HUES64 (cell line): ENCODE measurements at regions not wholly inside any gene's neighbourhood (a gene's known extent, or its start where the extent isn't known, plus 50 kb on each side); places are given as distances from the start of the nearest gene placed in this dataset.
"Not testable (repeated sequence)": the region's sequence is repeated elsewhere in the genome, so short reads cannot be mapped to it uniquely, and the experiment has no call there.

ENCODE experiments used
- H3K27ac ChIP-seq: 2 replicates; pipeline ENCODE4 v1.7.0; 2013; ENCODE audit warnings: low read depth, low read length, inconsistent platforms
- H3K27me3 ChIP-seq: 2 replicates; pipeline ENCODE4 v1.6.1; 2013; ENCODE audit warnings: mild to moderate bottlenecking, low read length; ENCODE audit not compliant: insufficient read depth
- H3K36me3 ChIP-seq: 2 replicates; pipeline ENCODE4 v1.6.1; 2013; ENCODE audit warnings: mild to moderate bottlenecking, low read length; ENCODE audit not compliant: insufficient read depth
- H3K4me1 ChIP-seq: 2 replicates; pipeline ENCODE4 v1.6.1; 2013; ENCODE audit warnings: mild to moderate bottlenecking, low read length, moderate library complexity; ENCODE audit not compliant: insufficient read depth
- H3K4me3 ChIP-seq: 2 replicates; pipeline ENCODE4 v1.5.1; 2013; ENCODE audit warnings: mild to moderate bottlenecking, low read length, moderate library complexity
- H3K9ac ChIP-seq: 2 replicates; pipeline ENCODE4 v1.6.1; 2013; ENCODE audit warnings: mild to moderate bottlenecking, low read depth, low read length
- H3K9me3 ChIP-seq: 2 replicates; pipeline ENCODE4 v1.6.1; 2013; ENCODE audit warnings: low read depth, low read length; ENCODE audit not compliant: insufficient read depth
- WGBS: fragments of 150-250, 120-280 bp; methylation state at CpG from one replicate; pipeline ENCODE4 v1.1.7; 2013; ENCODE audit warnings: missing lambda C conversion rate; 5-methylcytosine and 5-hydroxymethylcytosine counted together

DNA sequence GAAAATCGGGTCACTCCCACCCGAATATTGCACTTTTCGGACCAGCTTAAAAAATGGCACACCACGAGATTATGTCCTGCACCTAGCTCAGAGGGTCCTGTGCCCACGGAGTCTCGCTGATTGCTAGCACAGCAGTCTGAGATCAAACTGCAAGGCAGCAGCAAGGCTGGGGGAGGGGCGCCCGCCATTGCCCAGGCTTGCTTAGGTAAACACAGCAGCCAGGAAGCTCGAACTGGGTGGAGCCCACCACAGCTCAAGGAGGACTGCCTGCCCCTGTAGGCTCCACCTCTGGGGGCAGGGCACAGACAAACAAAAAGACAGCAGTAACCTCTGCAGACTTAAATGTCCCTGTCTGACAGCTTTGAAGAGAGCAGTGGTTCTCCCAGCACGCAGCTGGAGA, 405.3 kb downstream of the PTH2R start:
- not testable (repeated sequence) for H3K27me3 ChIP-seq, H3K9me3 ChIP-seq, H3K9ac ChIP-seq, H3K36me3 ChIP-seq, H3K4me3 ChIP-seq, H3K27ac ChIP-seq, H3K4me1 ChIP-seq
- WGBS, result 51% methylated on average over 7 of the region's 10 CpGs

DNA sequence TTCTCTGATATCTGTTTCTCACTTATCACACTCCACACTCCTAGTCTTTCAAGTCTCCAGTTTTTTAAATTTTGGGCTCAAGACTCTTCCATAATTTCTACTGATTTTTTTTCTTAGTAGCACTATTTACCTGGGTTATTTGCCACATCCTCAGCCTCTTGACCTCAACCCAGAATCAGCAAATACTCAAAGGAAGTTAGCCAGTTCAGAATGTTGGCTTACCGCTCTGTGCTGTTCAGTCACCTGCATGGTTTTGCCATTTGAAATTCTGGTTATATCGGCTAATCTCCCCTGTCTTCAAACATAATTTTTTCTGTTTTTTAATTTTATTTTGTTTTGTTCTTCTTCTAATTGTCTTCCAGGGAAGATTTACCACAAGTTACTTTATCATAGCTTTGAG, 412.6 kb downstream of the PTH2R start:
- Histone ChIP-seq H3K27ac (no peak overlapping the region), H3K27me3 (no peaks in the 10 kb centered on the region), H3K36me3 (no peaks in the 10 kb centered on the region), H3K4me3 (no peak overlapping the region), H3K9me3 (no peaks in the 10 kb centered on the region), H3K4me1 (peaks cover 8% of the 10 kb centered on the region), H3K9ac (no peak overlapping the region)
- 89% methylated on average over 2 of the region's 2 CpGs for WGBS

DNA sequence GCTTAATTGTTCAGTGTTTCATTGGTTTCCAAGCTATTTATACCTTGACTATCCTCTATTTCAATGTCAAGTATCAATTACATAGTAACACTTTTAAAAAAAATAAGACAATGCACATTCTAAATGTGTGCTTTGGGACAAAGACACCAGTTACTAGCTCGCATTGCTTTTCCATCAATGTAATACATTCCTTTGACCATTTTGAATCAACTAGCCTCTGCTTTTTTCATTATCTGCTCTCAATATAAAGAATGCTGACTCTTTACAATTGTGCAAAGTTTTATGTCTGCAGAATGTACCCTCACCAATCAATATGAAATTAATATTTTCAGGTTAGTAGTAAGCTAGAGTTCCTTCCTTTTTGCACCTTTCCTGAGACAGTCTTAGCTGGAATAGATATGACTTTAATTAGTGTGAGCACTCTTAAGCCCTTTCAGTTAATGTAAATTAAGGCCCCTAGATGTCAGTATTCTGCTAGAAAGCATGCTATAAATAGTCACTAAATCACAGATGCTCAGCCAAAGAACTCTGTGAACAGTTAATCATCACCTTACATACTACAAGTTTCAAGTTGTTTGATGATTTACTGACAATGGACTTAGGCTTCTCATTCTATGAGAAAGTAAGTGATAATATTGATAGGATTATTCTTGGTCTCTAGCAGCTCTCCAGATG, 413.6 kb downstream of the PTH2R start:
- Histone ChIP-seq H3K4me3 (no peak overlapping the region), H3K9me3 (no peaks in the 10 kb centered on the region), H3K4me1 (peaks cover 8% of the 10 kb centered on the region), H3K36me3 (no peaks in the 10 kb centered on the region), H3K27me3 (no peaks in the 10 kb centered on the region), H3K9ac (no peak overlapping the region), H3K27ac (no peak overlapping the region)
- 88% methylated on average over 1 of the region's 1 CpG for WGBS

GRCh38 chr2:208827109-208827508, 420.5 kb downstream of the PTH2R start:
- Histone ChIP-seq H3K9ac (no peak overlapping the region), H3K4me1 (no peaks in the 10 kb centered on the region), H3K36me3 (no peaks in the 10 kb centered on the region), H3K4me3 (no peak overlapping the region), H3K27ac (no peak overlapping the region), H3K27me3 (no peaks in the 10 kb centered on the region), H3K9me3 (peaks cover 15% of the 10 kb centered on the region)
- 85% methylated on average over 3 of the region's 3 CpGs for WGBS

DNA sequence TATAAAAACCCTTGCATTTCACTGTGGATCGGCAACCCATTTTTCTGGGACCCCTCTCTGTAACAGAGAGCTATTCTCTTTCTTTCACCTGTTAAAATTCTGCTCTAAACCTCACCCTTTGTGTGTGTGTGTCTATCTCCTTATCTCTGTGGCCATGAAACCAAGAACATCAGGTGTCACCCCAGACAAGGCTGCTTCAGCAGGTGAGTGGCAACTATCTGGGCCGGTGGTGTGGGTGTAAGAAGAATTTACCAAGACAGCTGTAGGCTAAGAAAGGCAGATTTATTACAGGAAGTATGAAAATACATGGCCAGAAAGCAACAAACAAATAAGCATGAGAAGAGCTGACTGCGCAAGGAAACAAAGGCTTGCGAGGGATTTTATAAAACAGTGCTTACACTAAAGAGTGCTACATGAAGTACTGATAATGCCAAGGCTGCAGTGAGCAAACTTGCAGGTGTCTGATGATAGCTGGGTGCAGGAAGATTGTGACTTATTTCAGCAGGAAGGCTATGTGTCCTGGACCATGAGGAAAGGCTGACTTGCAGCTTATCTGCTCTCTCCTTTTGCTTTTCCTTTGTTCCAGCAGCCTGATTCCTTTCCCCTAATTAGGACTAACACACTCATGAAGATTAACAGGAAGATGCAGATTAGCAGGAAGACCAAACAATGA, 421.1 kb downstream of the PTH2R start:
- no peaks in the 10 kb centered on the region for H3K4me1 ChIP-seq
- H3K9ac ChIP-seq, result no peak overlapping the region
- no peaks in the 10 kb centered on the region for H3K27me3 ChIP-seq
- H3K4me3 ChIP-seq, result no peak overlapping the region
- H3K27ac ChIP-seq, result no peak overlapping the region
- WGBS, result 90% methylated on average over 4 of the region's 4 CpGs
- H3K9me3 ChIP-seq, result peaks cover 15% of the 10 kb centered on the region
- no peaks in the 10 kb centered on the region for H3K36me3 ChIP-seq

DNA sequence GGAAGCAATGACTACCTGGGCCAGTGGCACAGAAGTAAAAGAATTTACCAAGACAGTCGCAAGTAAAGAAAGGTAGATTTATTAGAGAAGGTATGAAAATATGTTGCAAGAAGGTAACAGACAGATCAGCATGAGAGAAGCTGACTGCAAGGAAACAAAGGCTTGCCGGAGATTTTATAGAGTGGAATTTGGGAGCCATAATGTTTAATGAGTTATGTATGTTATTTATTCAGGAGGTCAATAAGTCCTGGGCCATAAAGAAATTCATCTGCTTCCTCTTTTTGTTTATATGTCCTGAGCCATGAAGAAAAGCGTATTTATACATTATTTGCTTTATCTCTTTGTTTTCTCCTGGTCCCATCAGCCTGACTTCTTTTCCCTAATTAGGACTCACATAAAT, 423.6 kb downstream of the PTH2R start:
- 98% methylated on average over 3 of the region's 3 CpGs for WGBS
- Histone ChIP-seq H3K4me3 (no peak overlapping the region), H3K9me3 (peaks cover 15% of the 10 kb centered on the region)

GRCh38 chr2:208847651-208848050, 441.1 kb downstream of the PTH2R start:
- Histone ChIP-seq H3K9ac (no peak overlapping the region), H3K27ac (no peak overlapping the region), H3K27me3 (no peaks in the 10 kb centered on the region), H3K4me3 (no peak overlapping the region), H3K36me3 (no peaks in the 10 kb centered on the region), H3K4me1 (no peaks in the 10 kb centered on the region; the same call in 1 of the 2 replicates), H3K9me3 (peaks cover 18% of the 10 kb centered on the region)
- WGBS, result 100% methylated on average over 1 of the region's 1 CpG

More for the DNA sequence above, 423.6 kb downstream of the PTH2R start:
- Histone ChIP-seq H3K27me3 (no peaks in the 10 kb centered on the region), H3K27ac (no peak overlapping the region), H3K36me3 (no peaks in the 10 kb centered on the region), H3K9ac (no peak overlapping the region), H3K4me1 (no peaks in the 10 kb centered on the region)

DNA sequence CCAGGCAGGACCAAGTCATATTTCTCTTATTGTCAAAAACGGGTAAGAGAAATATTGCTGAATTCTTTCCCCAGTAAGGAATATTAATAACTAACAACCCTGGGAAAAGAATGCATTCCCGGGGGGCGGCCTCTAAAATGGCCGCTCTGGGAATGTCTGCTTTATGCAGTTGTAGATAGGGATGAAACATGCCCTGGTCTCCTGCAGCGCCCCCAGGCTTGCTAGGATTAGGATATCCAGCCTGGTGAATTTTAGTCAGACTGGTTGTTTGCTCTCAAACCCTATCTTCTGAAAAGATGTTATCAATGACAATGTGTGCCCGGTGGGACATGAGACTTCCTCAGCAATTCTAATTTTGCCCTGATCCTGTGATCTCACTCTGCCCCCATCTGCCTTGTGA, 448.1 kb downstream of the PTH2R start:
- Histone ChIP-seq H3K4me1 (no peaks in the 10 kb centered on the region), H3K27me3 (no peaks in the 10 kb centered on the region)

DNA sequence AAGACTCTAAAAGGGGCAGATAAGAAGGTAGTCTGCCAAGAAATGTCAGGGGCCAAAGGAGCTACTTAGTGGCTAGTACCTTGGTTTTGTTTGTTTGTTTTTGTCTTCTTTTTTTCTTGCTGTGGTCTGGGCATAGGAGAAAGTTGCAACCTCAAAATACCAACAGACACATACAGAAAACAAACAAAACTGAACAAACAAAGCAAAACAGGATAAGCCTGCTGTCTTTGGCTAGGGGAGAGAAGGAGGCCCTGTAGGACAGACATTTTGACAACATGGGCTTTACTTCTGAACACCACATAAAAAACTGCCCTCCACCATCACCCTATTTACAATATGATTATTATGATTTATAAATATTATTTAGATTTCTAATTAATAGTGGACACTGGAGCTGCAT, 460.8 kb downstream of the PTH2R start:
- no peak overlapping the region for H3K9ac ChIP-seq
- no peaks in the 10 kb centered on the region for H3K27me3 ChIP-seq
- no peaks in the 10 kb centered on the region for H3K36me3 ChIP-seq
- no peak overlapping the region for H3K4me3 ChIP-seq
- H3K4me1 ChIP-seq, result no peaks in the 10 kb centered on the region
- peaks cover 6% of the 10 kb centered on the region; the same call in 1 of the 2 replicates for H3K9me3 ChIP-seq
- no peak overlapping the region for H3K27ac ChIP-seq

More for the DNA sequence above, 448.1 kb downstream of the PTH2R start:
- Histone ChIP-seq H3K9ac (no peak overlapping the region), H3K36me3 (no peaks in the 10 kb centered on the region), H3K4me3 (no peak overlapping the region), H3K9me3 (peaks cover 25% of the 10 kb centered on the region), H3K27ac (no peak overlapping the region)
- 93% methylated on average over 6 of the region's 6 CpGs for WGBS

GRCh38 chr2:208872591-208872990, 466.0 kb downstream of the PTH2R start:
- Histone ChIP-seq H3K9ac (no peak overlapping the region), H3K4me1 (no peaks in the 10 kb centered on the region), H3K27me3 (no peaks in the 10 kb centered on the region), H3K4me3 (no peak overlapping the region), H3K36me3 (no peaks in the 10 kb centered on the region), H3K27ac (no peak overlapping the region), H3K9me3 (peaks cover 3% of the 10 kb centered on the region; the same call in 1 of the 2 replicates)
- WGBS, result 94% methylated on average over 3 of the region's 3 CpGs

DNA sequence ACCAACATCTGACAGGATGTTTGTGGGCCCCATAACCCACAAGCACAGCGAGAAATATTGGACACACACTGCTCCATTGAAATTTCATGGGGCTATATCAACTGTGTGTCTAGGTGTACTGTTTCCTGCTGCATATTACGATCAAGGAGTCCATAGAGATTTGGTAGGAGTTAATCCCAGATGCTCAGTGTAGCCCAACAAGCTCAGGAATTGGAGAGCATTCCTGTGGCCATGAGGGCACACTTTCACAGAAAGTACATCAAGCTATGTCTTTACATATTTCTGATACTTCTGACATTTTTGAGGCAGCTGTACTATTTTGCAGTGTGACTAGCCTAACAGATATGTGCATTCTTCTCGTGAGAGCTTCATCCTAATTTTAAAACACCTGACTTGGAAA, 473.1 kb downstream of the PTH2R start:
- H3K36me3 ChIP-seq, result no peaks in the 10 kb centered on the region
- no peaks in the 10 kb centered on the region for H3K27me3 ChIP-seq
- WGBS, result 100% methylated on average over 2 of the region's 3 CpGs
- H3K27ac ChIP-seq, result no peak overlapping the region
- no peak overlapping the region for H3K4me3 ChIP-seq
- H3K4me1 ChIP-seq, result no peaks in the 10 kb centered on the region
- H3K9ac ChIP-seq, result no peak overlapping the region
- H3K9me3 ChIP-seq, result peaks cover 4% of the 10 kb centered on the region; the same call in 1 of the 2 replicates
